ENCODE measurements at regions not wholly inside any gene's neighbourhood (a gene's known extent, or its start where the extent isn't known, plus 50 kb on each side); places are given as distances from the start of the nearest gene placed in this dataset.

DNA sequence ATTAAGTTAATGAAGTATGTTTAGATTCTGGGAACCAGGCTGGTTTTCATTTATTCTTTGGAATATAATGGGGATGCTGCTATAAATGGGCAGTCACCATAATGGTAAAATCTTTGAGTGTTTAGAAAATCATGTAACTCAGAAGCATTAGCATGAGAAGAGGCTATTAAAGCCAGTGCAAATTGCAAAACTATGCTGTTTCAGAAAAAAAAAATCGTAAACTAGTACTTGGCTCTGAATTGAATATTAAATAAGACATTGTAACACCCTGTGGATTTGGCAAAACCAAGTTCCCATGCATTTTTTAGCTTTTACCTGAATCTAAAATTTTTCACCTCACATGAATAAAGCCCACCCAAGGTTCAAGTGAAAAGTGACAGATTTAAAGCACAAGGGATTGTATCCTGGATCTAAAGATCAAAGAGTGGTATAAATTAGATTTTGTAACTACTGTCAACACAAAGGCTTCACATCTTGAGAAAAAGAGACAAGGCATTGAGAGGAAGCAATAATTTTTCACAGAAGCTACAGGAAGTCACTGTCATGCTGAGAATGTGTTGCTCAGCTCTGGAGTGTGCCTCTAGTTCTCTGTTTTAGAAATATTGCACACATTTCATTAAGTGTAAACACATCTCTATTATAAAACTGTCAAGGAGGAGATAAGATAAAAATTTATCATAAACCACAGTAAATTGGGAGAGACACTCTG lies 142.2 kb downstream of the ABCA8 start:
- no peak for DNase-seq

DNA sequence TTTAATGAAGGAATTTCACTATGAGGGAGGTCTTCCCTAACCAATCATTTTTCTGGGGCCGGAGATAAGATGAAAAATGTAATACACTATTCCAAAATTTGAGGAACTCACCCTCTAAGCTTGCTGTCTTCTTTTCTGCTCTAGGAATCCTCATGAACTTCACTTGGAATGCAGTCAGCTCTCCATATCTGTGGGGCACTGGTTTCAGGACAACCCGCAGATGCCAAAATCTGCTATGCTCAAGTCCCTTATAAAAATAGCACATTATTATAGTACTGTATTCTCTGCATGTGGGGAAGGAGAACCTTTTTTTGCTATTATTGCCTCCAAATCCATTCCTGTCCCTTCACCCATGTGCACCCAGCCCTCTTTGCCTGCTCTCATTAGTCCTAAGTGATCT lies 146.0 kb downstream of the ABCA8 start:
- DNase-seq, result no peak

- DNase-seq, result no peak
Observed at GRCh38 chr17:68807998-68808772, 147.0 kb downstream of the ABCA8 start.

- DNase-seq, result no peak
Observed at GRCh38 chr17:68805609-68806008, 149.6 kb downstream of the ABCA8 start.

DNA sequence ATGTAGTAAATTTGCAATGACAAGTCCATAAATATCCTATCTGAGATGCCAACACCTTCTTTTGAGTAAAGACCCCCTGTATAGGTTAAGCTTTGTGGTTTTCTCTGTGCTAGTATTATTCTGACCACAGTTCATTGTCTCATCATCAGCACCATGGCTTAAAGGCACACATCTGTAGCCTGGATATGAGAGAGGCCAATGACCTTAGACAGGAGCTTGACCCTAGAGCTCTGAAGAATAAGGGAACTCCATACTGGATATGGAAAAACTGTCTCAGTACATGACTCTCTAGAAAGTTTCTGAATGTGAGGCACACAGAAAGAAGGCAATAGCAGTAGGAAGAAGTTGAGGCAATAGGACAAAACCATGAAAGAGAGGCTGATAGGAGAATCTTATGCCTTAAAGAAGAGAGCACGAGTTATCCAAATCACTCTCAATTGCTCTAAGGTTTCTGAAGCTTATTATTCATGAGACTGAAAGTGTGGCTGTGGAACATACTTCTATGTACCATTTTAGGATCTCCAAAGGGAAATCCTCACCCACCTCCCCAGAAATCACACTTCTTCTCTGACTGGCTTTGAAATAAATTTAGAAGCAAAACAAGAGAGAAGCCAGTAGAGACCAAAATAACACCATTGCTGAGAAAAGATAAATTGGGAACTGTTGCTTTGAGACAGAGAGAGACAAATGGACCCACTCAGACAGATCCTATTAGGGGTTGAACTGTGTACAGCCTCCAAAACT lies 150.2 kb downstream of the ABCA8 start:
- DNase-seq, result no peak

- DNase-seq, result no peak
Observed at GRCh38 chr17:68803164-68803929, 151.8 kb downstream of the ABCA8 start.

GRCh38 chr17:68801335-68802247 lies 153.6 kb downstream of the ABCA8 start:
- no peak for DNase-seq

DNA sequence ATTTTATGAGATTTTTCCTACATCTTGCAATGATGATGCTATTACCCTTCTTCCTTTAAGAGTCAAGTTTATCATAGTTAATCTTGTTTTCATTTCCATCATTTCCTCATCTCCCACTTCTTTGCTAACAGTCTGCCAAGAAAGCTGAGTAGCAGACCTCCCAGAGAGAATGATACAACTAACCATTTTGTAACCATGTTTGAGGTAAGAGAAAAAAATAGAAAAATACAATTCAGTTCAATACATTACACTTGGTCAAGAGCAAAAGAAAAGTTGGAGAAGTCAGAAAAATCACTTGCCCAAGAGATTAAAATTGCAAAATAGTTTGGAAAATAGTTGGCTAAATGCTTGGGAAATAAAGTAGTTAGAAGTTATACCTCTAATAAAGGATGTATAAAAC lies 154.4 kb downstream of the ABCA8 start:
- no peak for DNase-seq

GRCh38 chr17:68794636-68795434 lies 160.4 kb downstream of the ABCA8 start:
- no peak for DNase-seq

- DNase-seq, result no peak
Observed at GRCh38 chr17:68792873-68793272, 162.3 kb downstream of the ABCA8 start.

DNA sequence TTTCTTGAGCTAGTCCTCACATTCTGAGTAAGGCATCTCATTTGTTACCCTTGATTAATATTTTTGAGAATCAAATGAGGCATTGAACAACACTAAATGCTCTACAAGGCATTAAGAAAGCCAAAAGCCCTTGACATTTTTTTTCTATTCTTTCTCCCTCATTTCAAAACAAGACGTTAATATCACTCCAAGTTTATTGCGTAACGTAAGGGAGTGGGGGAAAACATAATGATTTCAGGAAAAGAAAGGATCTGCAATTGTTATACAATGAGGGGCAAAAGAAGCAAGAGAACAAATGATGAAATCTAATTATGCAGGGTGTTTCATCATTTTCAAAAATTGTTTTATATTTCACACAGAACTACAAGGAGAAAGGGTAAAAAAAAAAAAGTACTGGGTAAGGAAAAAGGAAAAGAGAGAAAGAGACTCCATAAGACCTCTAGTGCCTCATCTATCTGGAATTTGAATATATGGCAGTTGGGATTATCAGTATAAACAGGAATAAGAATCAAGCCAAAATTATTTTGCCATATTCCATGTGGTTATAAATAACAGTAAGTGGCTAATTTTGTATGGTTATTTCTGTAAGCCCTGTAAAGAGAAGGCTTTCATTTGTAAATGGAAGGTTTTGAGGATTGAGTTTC lies 163.0 kb downstream of the ABCA8 start:
- no peak for DNase-seq

- no peak for DNase-seq
Observed at GRCh38 chr17:68790931-68791330, 164.3 kb downstream of the ABCA8 start.

DNA sequence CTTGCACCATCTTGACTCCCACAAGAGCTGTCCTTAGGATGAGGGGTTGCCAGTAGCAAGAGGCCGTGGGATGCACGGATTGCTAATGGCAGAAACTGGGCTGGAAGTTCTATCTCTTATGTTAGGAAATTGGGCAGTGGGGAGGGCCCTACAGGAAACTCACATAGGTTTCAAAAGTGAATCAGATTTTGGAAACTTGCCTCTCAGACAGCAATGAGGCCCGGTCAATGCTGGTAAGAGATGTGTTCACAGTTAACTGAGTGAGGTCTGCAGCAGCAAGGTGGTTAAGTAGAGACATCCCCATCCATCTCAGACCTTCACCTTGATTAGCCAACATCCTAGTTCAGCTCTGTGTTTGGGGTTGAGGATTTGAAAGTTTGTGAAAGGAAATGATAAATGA lies 164.7 kb downstream of the ABCA8 start:
- no peak for DNase-seq

- no peak for DNase-seq
Observed at GRCh38 chr17:68789203-68789962, 165.8 kb downstream of the ABCA8 start.

GRCh38 chr17:68785565-68786486 lies 169.4 kb downstream of the ABCA8 start:
- no peak for DNase-seq

DNA sequence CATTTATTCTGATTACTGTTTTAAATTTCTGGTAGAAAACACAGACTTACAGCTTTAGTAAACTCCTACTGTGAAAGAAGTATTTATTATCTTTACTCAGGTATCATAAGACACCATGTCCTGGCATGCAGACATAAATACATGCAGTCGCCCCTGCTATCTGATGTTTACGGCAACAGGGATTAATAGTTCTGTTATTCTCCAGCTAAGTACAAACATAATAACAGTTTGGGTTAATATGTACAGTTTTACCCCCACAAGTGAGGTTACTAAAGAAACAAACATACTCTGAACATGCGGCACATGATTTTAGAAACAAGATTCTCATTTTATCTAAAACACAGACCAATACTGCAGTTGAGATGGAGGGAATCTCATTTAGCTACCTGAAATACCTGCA lies 170.8 kb downstream of the ABCA8 start:
- DNase-seq, result no peak

- DNase-seq, result no peak
Observed at GRCh38 chr17:68783861-68784260, 171.3 kb downstream of the ABCA8 start.

DNA sequence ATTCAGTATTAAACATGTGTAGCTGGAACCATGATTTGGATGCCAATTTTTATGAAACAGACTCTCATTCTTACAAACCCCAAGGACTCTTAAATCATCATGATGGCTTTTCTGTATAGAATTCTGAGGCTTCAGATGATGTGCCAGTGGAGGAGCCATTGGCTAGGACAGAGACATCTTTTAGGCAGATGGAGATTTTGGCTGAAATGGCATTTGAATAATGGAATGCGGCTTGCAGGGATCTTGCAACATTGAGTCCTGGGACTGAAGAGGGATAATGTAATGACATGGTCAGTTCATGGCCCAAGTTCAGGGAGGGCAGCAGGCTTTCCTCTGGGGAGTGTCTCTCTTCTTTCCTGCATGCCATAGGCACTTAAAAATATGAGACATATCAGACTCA lies 172.4 kb downstream of the ABCA8 start:
- no peak for DNase-seq

GRCh38 chr17:68780596-68780995 lies 174.6 kb downstream of the ABCA8 start:
- DNase-seq, result no peak

Data from NCI-H510A (cell line).